NCI-H748 treated with DMSO at 0.1 percent for 48 hours (cell line): ENCODE measurements at regions not wholly inside any gene's neighbourhood (a gene's known extent, or its start where the extent isn't known, plus 50 kb on each side); places are given as distances from the start of the nearest gene placed in this dataset.
"Not testable (repeated sequence)": the region's sequence is repeated elsewhere in the genome, so short reads cannot be mapped to it uniquely, and the experiment has no call there.

Experiments used
- DNase-seq: peaks from one replicate; lab custom pipeline; 2025; lab: John Stamatoyannopoulos, UW

- no peak for DNase-seq
Observed at GRCh38 chr6:144683216-144684070, 398.3 kb downstream of the UTRN start.

DNA sequence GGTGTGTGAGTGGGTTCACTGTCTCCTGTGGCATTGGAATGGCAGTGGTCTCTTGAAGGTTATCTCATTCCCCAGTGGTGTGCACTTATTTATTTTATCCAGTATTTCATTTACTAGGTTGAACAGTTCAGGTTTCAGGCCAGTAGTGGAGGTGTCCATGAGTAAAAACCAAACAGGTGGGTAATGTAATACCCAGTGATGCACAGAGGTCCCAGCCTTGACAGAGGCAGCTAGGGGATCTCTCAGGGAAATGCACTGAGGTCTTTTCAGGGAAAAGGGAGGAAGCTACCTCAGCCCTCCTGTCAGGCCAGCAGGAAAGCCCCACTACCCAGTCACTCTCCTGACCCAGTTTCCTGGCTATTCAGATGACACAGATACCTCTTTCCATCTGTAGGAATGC is 403.6 kb downstream of the UTRN start:
- DNase-seq: no peak

- no peak for DNase-seq
Observed at GRCh38 chr6:144689503-144690040, 404.4 kb downstream of the UTRN start.

GRCh38 chr6:144690133-144690532 is 405.0 kb downstream of the UTRN start:
- DNase-seq: no peak

DNA sequence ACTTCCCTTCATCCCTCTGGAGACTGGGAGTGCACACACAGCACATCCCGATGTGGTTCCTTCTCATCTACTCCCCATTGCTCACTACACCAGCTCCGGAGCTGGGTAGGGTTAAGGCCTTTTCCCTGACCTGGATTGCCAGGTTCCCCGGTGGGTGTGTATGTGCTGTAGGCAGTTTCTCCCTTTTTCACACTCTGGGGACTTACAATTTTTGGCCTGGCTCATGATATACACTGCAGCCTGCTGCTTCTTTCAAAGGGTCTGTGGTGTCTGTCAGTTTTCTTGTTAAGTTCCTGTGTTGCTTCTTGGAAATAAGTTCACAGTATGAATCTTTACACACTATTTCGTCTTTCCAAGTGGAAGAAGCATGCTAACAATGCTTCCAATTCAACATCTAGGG is 405.5 kb downstream of the UTRN start:
- no peak for DNase-seq

DNA sequence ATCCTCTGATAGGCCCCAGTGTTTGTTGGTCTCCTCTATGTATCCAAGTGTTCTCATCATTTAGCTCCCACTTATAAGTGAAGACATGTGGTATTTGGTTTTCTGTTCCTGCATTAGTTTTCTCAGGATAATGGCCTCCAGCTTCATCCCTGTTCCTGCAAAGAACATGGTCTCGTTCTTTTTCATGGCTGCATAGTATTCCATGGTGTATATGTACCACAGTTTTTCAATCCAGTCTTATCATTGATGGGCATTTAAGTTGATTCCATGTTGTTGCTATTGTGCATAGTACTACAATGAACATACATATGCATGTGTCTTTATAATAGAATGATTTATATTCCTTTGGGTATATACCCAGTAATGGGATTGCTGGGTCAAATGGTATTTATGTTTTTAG is 406.9 kb downstream of the UTRN start:
- not testable (repeated sequence) for DNase-seq

DNA sequence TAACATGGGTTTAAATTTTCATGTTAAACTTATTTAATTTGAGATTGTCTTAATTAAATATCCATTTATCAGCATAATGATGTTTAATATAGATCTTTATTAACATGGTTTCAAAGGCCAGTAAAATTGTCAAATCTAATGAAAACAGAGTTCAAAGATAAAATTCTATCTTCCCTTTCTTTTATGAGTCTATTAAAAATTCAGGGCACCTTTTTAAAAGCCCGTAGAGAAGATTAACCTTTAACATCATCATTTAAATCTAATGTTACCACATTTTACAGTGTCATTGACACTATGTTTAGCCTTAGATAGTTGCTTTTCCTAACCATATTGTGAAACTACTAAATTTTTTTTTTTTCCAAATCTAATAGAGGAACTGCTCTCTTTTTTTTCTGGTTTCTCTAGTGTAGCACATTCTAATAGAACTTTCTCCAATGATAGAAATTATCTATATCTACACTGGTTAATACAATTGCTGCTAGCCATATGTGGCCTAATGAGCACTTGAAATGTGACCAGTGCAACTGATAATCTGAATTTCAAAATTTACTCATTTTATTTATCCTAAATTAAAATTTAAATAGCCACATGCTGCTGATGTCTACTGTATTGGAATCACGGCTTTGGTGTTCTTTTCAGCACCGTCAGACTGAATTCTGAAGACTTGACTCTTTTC is 410.9 kb downstream of the UTRN start:
- no peak for DNase-seq

DNA sequence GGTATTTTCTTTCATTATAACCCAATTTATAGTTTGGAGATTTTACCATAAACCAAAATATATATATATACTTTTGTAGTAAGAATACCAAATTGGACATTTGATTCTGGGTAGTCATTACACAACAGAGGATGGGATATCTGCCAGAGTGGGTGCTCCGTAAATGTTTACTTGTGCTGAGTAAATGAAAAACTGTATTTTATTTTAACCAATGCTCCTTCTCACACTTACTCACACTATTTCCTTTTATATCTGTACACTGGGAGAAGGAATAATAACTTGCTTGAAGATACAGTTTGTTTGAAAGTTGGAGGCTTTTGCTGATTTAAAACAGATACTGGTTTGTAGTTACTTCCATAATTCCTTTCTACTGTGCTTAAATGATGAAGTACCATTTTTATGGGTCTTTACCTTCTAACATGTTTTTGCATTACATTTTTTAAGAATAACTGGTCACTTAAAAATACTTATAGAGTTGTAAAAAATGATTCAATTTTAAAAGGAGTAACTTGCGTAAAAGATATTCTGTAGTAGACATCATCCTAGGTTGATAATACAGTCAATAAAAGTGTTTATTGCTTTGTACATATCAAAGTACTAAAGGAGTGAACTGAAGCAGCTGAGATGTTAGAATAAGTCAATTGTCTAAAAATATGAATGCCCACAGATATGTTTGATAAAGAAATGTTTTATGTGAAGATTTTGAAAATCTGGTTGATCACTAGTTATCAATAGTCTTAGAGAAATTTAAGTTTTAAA is 411.7 kb downstream of the UTRN start:
- no peak for DNase-seq

GRCh38 chr6:144697369-144697760 is 412.2 kb downstream of the UTRN start:
- no peak for DNase-seq

- no peak for DNase-seq
Observed at GRCh38 chr6:144697801-144698200, 412.7 kb downstream of the UTRN start.

- no peak for DNase-seq
Observed at GRCh38 chr6:144702781-144703180, 417.6 kb downstream of the UTRN start.

DNA sequence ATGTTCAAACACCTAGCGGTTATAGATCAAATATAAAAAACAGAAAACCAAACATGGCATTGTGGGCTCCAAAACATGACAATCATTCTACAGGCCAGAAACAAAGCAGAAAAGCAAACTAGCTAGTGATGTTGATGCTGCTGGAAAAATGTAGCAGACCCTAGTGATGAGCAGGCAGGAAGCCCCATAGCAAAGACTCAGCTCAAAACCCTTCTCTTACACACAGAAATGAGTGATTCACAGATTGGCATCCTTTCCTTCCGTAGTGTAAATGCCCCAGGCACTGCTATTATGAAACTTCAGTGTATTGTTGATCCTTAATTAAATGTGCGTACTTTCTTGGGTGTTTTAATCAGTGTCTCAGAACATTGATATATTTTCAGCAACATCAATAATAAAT is 425.1 kb downstream of the UTRN start:
- no peak for DNase-seq

DNA sequence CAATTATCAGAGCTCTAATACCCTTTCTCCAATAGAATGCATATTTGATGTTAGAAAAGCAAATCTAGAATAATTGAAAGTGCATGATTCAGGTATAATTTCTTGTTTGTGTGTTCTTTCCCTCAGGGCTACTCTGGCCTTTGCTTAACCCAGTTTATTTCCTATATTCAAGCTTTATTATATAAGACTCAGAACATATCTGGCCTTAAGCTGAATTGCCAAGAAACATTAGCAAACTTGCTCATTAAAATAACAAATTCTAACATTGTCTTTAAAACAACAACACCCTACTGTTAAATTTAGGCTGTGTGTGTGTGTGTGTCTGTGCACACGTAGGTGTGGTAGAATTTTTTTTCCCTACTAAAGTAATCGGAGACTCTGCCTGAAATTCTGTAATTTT is 426.5 kb downstream of the UTRN start:
- DNase-seq: no peak

DNA sequence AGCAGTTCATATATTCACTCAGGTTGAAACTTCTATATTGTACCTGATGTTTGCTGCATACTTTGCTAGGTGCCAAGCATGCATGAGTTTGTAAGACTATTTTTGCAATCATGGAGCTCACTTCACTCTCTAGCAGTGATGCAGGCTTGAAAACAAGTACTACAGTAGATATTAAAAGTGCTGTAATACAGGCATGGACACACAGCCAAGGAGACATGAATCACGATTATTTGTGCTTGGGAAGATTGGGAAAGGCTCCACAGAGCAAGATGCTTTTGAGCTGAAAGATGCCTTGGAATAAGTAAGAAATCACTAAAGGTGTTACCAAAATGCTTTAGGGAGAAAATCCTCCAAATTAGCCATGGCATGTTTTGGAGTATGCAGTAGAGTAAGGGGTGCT is 427.4 kb downstream of the UTRN start:
- no peak for DNase-seq

DNA sequence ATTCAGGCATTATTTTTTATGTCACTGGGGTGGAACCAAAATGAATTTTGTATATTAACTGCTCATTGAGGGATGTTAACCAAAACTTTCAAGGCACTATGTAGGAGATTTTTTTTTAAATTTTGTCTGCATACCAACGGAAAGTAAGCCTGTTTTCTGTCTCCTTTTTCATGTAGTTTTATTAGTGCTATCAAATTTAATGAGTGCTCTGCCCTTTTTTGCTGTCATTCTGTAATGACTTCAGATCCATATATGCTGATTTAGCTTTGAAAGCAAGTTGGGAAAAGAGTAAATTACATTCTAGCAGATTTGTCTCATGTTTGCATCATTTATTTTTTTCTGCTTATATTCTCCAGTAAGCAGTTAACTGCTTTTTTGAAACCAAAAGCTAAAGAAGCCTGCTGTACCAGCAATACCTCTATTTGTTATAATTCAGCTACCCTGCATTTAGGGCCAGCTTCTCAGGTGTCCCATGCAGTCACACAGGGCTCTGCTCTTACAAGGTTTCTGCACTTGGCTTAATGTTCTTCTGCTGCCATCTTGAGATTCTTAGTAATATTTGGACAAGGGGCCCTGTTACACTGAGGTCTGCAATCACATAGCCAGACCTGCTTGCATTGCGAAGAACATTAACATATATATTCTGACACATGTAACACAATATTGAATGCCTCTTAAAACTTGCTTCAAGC is 429.0 kb downstream of the UTRN start:
- no peak for DNase-seq

GRCh38 chr6:144715344-144715743 is 430.2 kb downstream of the UTRN start:
- DNase-seq: no peak

DNA sequence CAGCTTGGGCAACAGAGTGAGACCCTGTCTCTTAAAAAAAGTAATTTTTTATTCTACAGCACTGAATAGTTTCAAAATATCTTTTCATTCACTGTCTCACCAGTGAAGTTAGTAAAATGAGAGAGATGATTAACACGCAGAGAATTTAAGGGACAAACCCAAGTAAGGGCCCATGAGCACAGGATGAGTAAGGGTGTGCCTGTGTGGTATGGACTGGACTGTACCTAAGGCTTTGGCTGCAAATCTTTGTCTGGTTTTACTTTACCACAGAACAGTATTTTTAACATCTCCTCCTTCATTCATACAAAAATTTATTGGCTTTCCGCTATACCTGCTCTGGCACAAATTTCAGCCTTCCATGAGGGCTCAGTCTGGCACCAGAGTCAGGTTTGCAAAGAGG is 433.3 kb downstream of the UTRN start:
- no peak for DNase-seq

GRCh38 chr6:144721232-144721631 is 436.1 kb downstream of the UTRN start:
- DNase-seq: no peak

- DNase-seq: no peak
Observed at GRCh38 chr6:144722154-144722737, 437.1 kb downstream of the UTRN start.

DNA sequence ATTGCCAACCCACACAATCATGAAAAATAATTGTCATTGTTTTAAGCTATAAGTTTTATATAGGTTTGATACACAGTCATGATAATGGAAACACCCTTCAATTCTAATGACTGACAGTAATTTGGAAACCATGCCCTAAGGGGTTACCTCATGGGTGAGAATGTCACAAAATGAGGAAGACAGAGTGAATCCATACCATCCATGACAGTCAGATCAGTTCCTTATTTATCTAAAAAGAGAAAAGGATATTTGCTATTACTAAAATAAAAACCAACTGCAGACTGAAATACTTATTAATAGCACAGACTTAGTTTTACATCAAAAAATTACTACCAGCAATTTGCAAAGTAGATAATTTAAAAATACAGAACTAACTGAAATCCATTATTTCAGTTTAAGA is 437.8 kb downstream of the UTRN start:
- DNase-seq: no peak

DNA sequence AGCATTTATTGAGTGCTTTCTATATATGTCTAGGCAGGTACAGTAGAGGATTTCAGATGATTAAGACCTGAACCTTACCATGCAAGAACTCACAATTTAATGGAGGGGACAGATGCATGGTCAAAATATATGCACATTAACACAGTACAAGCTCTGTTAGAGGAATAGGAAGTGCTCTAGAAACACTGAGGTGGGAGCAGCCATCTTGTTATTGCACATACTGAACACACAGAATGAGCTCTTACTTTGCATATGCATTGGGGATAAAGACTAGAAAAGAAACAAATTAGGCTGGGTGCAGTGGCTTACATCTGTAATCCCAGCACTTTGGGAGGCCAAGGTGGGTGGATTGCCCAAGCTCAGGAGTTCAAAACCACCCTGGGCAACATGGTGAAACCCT is 438.3 kb downstream of the UTRN start:
- no peak for DNase-seq

GRCh38 chr6:144724818-144725217 is 439.7 kb downstream of the UTRN start:
- DNase-seq: no peak
